Astrocyte (in vitro differentiated cells and primary cell): ENCODE measurements at regions not wholly inside any gene's neighbourhood (a gene's known extent, or its start where the extent isn't known, plus 50 kb on each side); places are given as distances from the start of the nearest gene placed in this dataset.

Experiments used
- DNase-seq: peaks from one replicate; pipeline ENCODE4 v3.0.0-alpha.2; 2010; ENCODE audit warnings: low read depth
- FAIRE-seq: peaks from 2 replicates; lab custom pipeline; 2011; peaks lifted over from hg19 to GRCh38; lab: Jason Lieb, UNC
- H2AFZ ChIP-seq: 2 replicates; pipeline ENCODE4 v1.6.0; 2012; ENCODE audit warnings: low read depth, low read length, inconsistent platforms
- H3K27ac ChIP-seq: 2 replicates; pipeline ENCODE4 v1.5.1; 2011; ENCODE audit warnings: low read depth, low read length, inconsistent platforms
- H3K27me3 ChIP-seq: 2 replicates; pipeline ENCODE4 v1.6.0; 2011; ENCODE audit warnings: low read length, inconsistent platforms; ENCODE audit not compliant: insufficient read depth
- H3K36me3 ChIP-seq: 2 replicates; pipeline ENCODE4 v1.5.1; 2011; ENCODE audit warnings: low read length, inconsistent platforms; ENCODE audit not compliant: insufficient read depth
- H3K4me1 ChIP-seq: 2 replicates; pipeline ENCODE4 v1.5.1; 2011; ENCODE audit warnings: low read length, inconsistent platforms; ENCODE audit not compliant: insufficient read depth
- H3K4me2 ChIP-seq: 2 replicates; pipeline ENCODE4 v1.6.0; 2012; ENCODE audit warnings: low read length, inconsistent platforms
- H3K4me3 ChIP-seq: 2 replicates; pipeline ENCODE4 v1.5.1; 2011; ENCODE audit warnings: low read depth, mild to moderate bottlenecking, low read length, inconsistent platforms; ENCODE audit not compliant: insufficient read depth
- H3K79me2 ChIP-seq: 2 replicates; pipeline ENCODE4 v1.6.0; 2012; ENCODE audit warnings: mild to moderate bottlenecking, low read length, inconsistent platforms; ENCODE audit not compliant: insufficient read depth
- H3K9ac ChIP-seq: 2 replicates; pipeline ENCODE4 v1.6.0; 2012; ENCODE audit warnings: mild to moderate bottlenecking, low read length, inconsistent platforms
- H3K9me3 ChIP-seq: 2 replicates; pipeline ENCODE4 v1.5.1; 2012; ENCODE audit warnings: low read depth, mild to moderate bottlenecking, low read length, inconsistent platforms; ENCODE audit not compliant: insufficient read depth
- H4K20me1 ChIP-seq: 2 replicates; pipeline ENCODE4 v1.6.0; 2012; ENCODE audit warnings: low read length, inconsistent platforms; ENCODE audit not compliant: insufficient read depth
- H3K27ac Mint-ChIP-seq: one replicate; pipeline ENCODE4 v1.8.0; 2021; ENCODE audit warnings: mild to moderate bottlenecking, mixed read lengths; ENCODE audit not compliant: unreplicated experiment
- H3K27me3 Mint-ChIP-seq: one replicate; pipeline ENCODE4 v1.8.0; 2021; ENCODE audit warnings: low read depth, mixed read lengths; ENCODE audit not compliant: unreplicated experiment
- H3K36me3 Mint-ChIP-seq: one replicate; pipeline ENCODE4 v1.8.0; 2021; ENCODE audit warnings: low read depth, mixed read lengths; ENCODE audit not compliant: unreplicated experiment
- H3K4me1 Mint-ChIP-seq: one replicate; pipeline ENCODE4 v1.8.0; 2021; ENCODE audit warnings: low read depth, mixed read lengths; ENCODE audit not compliant: unreplicated experiment
- H3K4me3 Mint-ChIP-seq: one replicate; pipeline ENCODE4 v1.8.0; 2021; ENCODE audit warnings: mild to moderate bottlenecking, moderate library complexity, mixed read lengths; ENCODE audit not compliant: unreplicated experiment
- H3K9me3 Mint-ChIP-seq: one replicate; pipeline ENCODE4 v1.8.0; 2021; ENCODE audit warnings: mild to moderate bottlenecking, mixed read lengths; ENCODE audit not compliant: unreplicated experiment
- CTCF ChIP-seq: IDR thresholded peaks from 2 replicates; pipeline ENCODE4 v1.5.1; 2011; ENCODE audit warnings: low read depth, mild to moderate bottlenecking, inconsistent platforms, low read length, moderate library complexity; ENCODE audit not compliant: insufficient read depth
- EZH2 ChIP-seq: IDR thresholded peaks from 2 replicates; pipeline ENCODE4 v1.6.1; 2012; ENCODE audit warnings: mild to moderate bottlenecking, low read length, inconsistent platforms; ENCODE audit not compliant: insufficient read depth

- Mint-ChIP-seq H3K27ac (peak overlapping the region; percentile 89), H3K36me3 (no peaks in the 10 kb centered on the region)
- FAIRE-seq: no peak
These were observed 95.7 kb upstream of the POU3F3 start for GRCh38 chr2:104758199-104758620.

GRCh38 chr2:104762031-104762430, 91.9 kb upstream of the POU3F3 start:
- TF ChIP-seq CTCF (no peak), EZH2 (no peak)
- Histone ChIP-seq H3K36me3 (no peaks in the 10 kb centered on the region), H3K4me2 (no peak overlapping the region), H3K27ac (no peak overlapping the region), H3K79me2 (no peaks in the 10 kb centered on the region), H3K9ac (no peak overlapping the region), H4K20me1 (no peaks in the 10 kb centered on the region), H3K27me3 (no peaks in the 10 kb centered on the region), H3K4me3 (no peak overlapping the region), H3K9me3 (no peaks in the 10 kb centered on the region), H3K4me1 (peaks cover 24% of the 10 kb centered on the region), H2AFZ (no peak overlapping the region)
- H3K27ac Mint-ChIP-seq: no peak overlapping the region
- no peaks in the 10 kb centered on the region for H3K36me3 Mint-ChIP-seq
- H3K4me3 Mint-ChIP-seq: no peak overlapping the region
- no peak for FAIRE-seq
- peaks cover 1% of the 10 kb centered on the region for H3K9me3 Mint-ChIP-seq
- peaks cover 20% of the 10 kb centered on the region for H3K4me1 Mint-ChIP-seq
- H3K27me3 Mint-ChIP-seq: no peaks in the 10 kb centered on the region
- DNase-seq: no peak

More at GRCh38 chr2:104758199-104758620, 95.7 kb upstream of the POU3F3 start:
- H3K4me2 ChIP-seq: peak overlapping the region; percentile 64
- H3K27me3 ChIP-seq: no peaks in the 10 kb centered on the region
- H2AFZ ChIP-seq: peak overlapping the region; percentile 38
- H3K4me3 ChIP-seq: no peak overlapping the region
- H3K36me3 ChIP-seq: no peaks in the 10 kb centered on the region
- peaks cover 18% of the 10 kb centered on the region for H3K4me1 ChIP-seq
- TF ChIP-seq EZH2 (no peak), CTCF (no peak)
- H3K9ac ChIP-seq: peak overlapping the region; percentile 30
- no peaks in the 10 kb centered on the region for H3K9me3 ChIP-seq
- DNase-seq: peak; percentile 64
- no peaks in the 10 kb centered on the region for H3K79me2 ChIP-seq
- peak overlapping the region; percentile 46 for H3K27ac ChIP-seq
- H3K27me3 Mint-ChIP-seq: no peaks in the 10 kb centered on the region
- peaks cover 4% of the 10 kb centered on the region for H3K9me3 Mint-ChIP-seq
- H4K20me1 ChIP-seq: no peaks in the 10 kb centered on the region
- H3K4me3 Mint-ChIP-seq: no peak overlapping the region
- peaks cover 15% of the 10 kb centered on the region for H3K4me1 Mint-ChIP-seq

- Mint-ChIP-seq H3K27me3 (no peaks in the 10 kb centered on the region), H3K4me3 (no peak overlapping the region), H3K27ac (peak overlapping the region; percentile 91), H3K36me3 (no peaks in the 10 kb centered on the region), H3K4me1 (peaks cover 21% of the 10 kb centered on the region), H3K9me3 (peaks cover 10% of the 10 kb centered on the region)
- FAIRE-seq (no peak), DNase-seq (peak; percentile 39)
- Histone ChIP-seq H2AFZ (peak overlapping the region; percentile 51), H3K4me1 (peaks cover 28% of the 10 kb centered on the region), H3K36me3 (no peaks in the 10 kb centered on the region), H3K27ac (peak overlapping the region; percentile 87), H3K4me3 (no peak overlapping the region), H3K27me3 (no peaks in the 10 kb centered on the region), H3K9ac (peak overlapping the region; percentile 52), H4K20me1 (no peaks in the 10 kb centered on the region), H3K4me2 (peak overlapping the region; percentile 30), H3K9me3 (no peaks in the 10 kb centered on the region), H3K79me2 (no peaks in the 10 kb centered on the region)
- TF ChIP-seq CTCF (no peak), EZH2 (no peak)
These were observed 87.2 kb upstream of the POU3F3 start for GRCh38 chr2:104766683-104767082.
